Upper lobe of left lung (tissue), 6 donors: ENCODE measurements at regions not wholly inside any gene's neighbourhood (a gene's known extent, or its start where the extent isn't known, plus 50 kb on each side); places are given as distances from the start of the nearest gene placed in this dataset.

Source experiments
- ATAC-seq, 2 donors: fragments of 200-7000 bp; cut with Tn5 transposase; one replicate each; pipeline ENCODE4 v1.9.1; 2022; ENCODE audit warnings: mild to moderate bottlenecking in 2 of 2, moderate library complexity in 2 of 2; ENCODE audit not compliant: low FRiP score in 2 of 2
- DNase-seq, 2 donors: peaks; one replicate each; pipeline ENCODE4 v3.0.0-alpha.2; 2019 to 2020
- H3K27ac ChIP-seq, 4 donors: fragments of 200-600 bp; sonication (generic); one replicate each; pipeline ENCODE4 v1.5.1; 2016 to 2019
- H3K27me3 ChIP-seq, 4 donors: fragments of 200-600 bp; sonication (generic); one replicate each; pipeline ENCODE4 v1.5.1; 2017 to 2019
- H3K36me3 ChIP-seq, 4 donors: fragments of 200-600 bp; sonication (generic); one replicate each; pipeline ENCODE4 v1.5.1; 2016 to 2019
- H3K4me1 ChIP-seq, 4 donors: fragments of 200-600 bp; sonication (generic); one replicate each; pipeline ENCODE4 v1.5.1; 2018 to 2019
- H3K4me3 ChIP-seq, 4 donors: fragments of 200-600 bp; sonication (generic); one replicate each; pipeline ENCODE4 v1.5.1; 2017 to 2019; ENCODE audit warnings: mild to moderate bottlenecking in 2 of 4, moderate library complexity in 1 of 4
- H3K9me3 ChIP-seq, 4 donors: fragments of 200-600 bp; sonication (generic); one replicate each; pipeline ENCODE4 v1.5.1; 2018 to 2019
- CTCF ChIP-seq, 6 experiments: fragments of 450-650 bp in 4 of 6; fragments of 200-600 bp in 2 of 6; sonication (generic) in 2 of 6; IDR thresholded peaks; one replicate each; pipeline ENCODE4 v1.5.1; 2016 to 2019; ENCODE audit warnings: antibody characterized with exemption in 6 of 6
- EP300 ChIP-seq, 4 donors: sonication (generic); formaldehyde crosslinking; IDR thresholded peaks; one replicate each; pipeline ENCODE4 v1.5.1; 2017; ENCODE audit warnings: antibody characterized with exemption in 4 of 4, control low read depth in 2 of 4
- POLR2A ChIP-seq, 4 donors: fragments of 450-650 bp; IDR thresholded peaks; one replicate each; pipeline ENCODE4 v1.5.1; 2016 to 2017; ENCODE audit warnings: antibody characterized with exemption in 4 of 4, mild to moderate bottlenecking in 2 of 4
- POLR2AphosphoS5 ChIP-seq, 2 donors: sonication (generic); formaldehyde crosslinking; IDR thresholded peaks; one replicate each; pipeline ENCODE4 v1.5.1; 2017; ENCODE audit warnings: antibody characterized with exemption in 2 of 2
- WGBS, 2 donors: methylation state at CpG; one replicate each; pipeline ENCODE4 v1.1.5; 2017 to 2018; 5-methylcytosine and 5-hydroxymethylcytosine counted together
- donor health status: DM: no; HTN: no; CAD: no; lungs with moderate emphysema.
- donor health status: DM: no; HTN: yes; CAD: no; lungs with severe emphysema.

DNA sequence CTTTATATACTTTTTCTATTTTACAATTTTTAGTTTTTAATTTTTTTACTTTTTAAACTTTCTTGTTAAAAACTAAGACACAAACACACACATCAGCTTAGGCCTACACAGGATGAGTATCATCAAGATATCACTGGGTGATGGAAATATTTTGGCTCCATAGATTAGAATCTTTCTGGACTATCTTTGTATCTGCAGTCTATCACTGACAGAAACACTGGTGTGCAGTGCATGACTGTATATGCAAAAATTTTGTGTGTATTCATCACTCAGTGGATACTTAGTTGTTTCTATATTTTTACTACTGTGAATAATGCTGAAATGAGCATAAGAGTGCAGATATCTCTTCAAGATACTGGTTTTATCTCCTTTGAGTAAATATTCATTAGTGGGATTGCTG, 68.0 kb upstream of the GPC6 start:
- no peak for TF ChIP-seq POLR2AphosphoS5 (IDR thresholded peaks at IDR 0.05)
- TF ChIP-seq CTCF (IDR thresholded peaks at IDR 0.05), result no peak
- TF ChIP-seq EP300 (IDR thresholded peaks at IDR 0.05), result no peak
- no peak for TF ChIP-seq POLR2A (IDR thresholded peaks at IDR 0.05)

GRCh38 chr13:93169980-93170379, 56.6 kb upstream of the GPC6 start:
- DNase-seq (no peak), ATAC-seq (no peak)
- H3K4me1 ChIP-seq, result no peaks in the 10 kb centered on the region
- TF ChIP-seq POLR2A (IDR thresholded peaks at IDR 0.05) (no peak), CTCF (IDR thresholded peaks at IDR 0.05) (no peak), EP300 (IDR thresholded peaks at IDR 0.05) (no peak), POLR2AphosphoS5 (IDR thresholded peaks at IDR 0.05) (no peak)
- no peak overlapping the region for H3K4me3 ChIP-seq
- H3K27me3 ChIP-seq, result no peaks in the 10 kb centered on the region
- no peaks in the 10 kb centered on the region for H3K9me3 ChIP-seq
- H3K36me3 ChIP-seq, result no peaks in the 10 kb centered on the region
- H3K27ac ChIP-seq, result no peak overlapping the region

More for the DNA sequence above, 68.0 kb upstream of the GPC6 start:
- ATAC-seq (no peak), DNase-seq (no peak)
- no peaks in the 10 kb centered on the region for H3K4me1 ChIP-seq
- no peak overlapping the region for H3K4me3 ChIP-seq
- H3K9me3 ChIP-seq, result no peaks in the 10 kb centered on the region
- no peak overlapping the region for H3K27ac ChIP-seq
- no peaks in the 10 kb centered on the region for H3K36me3 ChIP-seq
- H3K27me3 ChIP-seq, result no peaks in the 10 kb centered on the region

GRCh38 chr13:93172109-93172508, 54.5 kb upstream of the GPC6 start:
- Histone ChIP-seq H3K27me3 (no peaks in the 10 kb centered on the region), H3K4me1 (no peaks in the 10 kb centered on the region), H3K36me3 (no peaks in the 10 kb centered on the region), H3K4me3 (no peak overlapping the region), H3K27ac (no peak overlapping the region), H3K9me3 (no peaks in the 10 kb centered on the region)
- TF ChIP-seq EP300 (IDR thresholded peaks at IDR 0.05), result no peak
- TF ChIP-seq CTCF (IDR thresholded peaks at IDR 0.05), result no peak
- TF ChIP-seq POLR2AphosphoS5 (IDR thresholded peaks at IDR 0.05), result no peak
- TF ChIP-seq POLR2A (IDR thresholded peaks at IDR 0.05), result no peak
- DNase-seq (no peak), ATAC-seq (no peak)
- 68 to 79% methylated on average over 1 of the region's 1 CpG for WGBS, 2 donors

DNA sequence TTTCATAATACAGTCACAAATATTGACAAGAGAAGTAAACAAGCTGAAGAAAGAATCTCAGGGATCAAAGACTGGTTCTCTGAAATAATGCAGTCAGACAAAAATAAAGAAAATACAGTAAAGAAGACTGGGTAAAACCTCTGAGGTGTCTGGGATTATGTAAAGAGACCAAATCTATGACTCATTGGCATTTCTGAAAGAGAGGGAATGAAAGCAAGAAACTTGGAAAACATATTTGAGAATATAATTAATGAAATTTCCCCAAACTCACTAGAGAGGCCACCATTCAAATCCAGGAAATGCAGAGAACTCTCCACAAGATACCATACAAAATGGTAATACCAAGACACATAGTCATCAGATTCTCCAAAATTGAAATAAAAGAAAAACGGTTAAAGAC, 53.0 kb upstream of the GPC6 start:
- Histone ChIP-seq H3K9me3 (no peaks in the 10 kb centered on the region), H3K4me3 (no peak overlapping the region), H3K36me3 (no peaks in the 10 kb centered on the region), H3K4me1 (no peaks in the 10 kb centered on the region), H3K27me3 (no peaks in the 10 kb centered on the region), H3K27ac (no peak overlapping the region)
- TF ChIP-seq EP300 (IDR thresholded peaks at IDR 0.05) (no peak), POLR2A (IDR thresholded peaks at IDR 0.05) (no peak), CTCF (IDR thresholded peaks at IDR 0.05) (no peak), POLR2AphosphoS5 (IDR thresholded peaks at IDR 0.05) (no peak)
- no peak for DNase-seq
- ATAC-seq, result no peak
- 72 to 77% methylated on average over 1 of the region's 1 CpG for WGBS, 2 donors

DNA sequence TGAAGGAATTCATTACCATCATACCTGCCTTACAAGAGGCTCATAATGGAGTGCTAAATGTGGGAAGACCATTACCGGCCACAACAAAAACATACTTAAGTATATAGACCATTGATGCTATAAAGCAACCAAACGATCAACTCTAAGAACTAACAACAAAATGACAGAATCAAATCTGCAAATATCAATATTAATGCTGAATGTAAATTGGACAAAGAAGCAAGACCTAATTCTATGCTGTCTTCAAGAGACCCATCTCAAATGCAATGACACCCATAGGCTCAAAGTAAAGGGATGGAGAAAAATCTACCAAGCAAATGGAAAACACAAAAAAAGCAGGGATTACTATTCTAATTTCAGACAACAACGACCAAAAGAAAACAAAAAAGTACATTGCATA, 52.3 kb upstream of the GPC6 start:
- no peaks in the 10 kb centered on the region for H3K27me3 ChIP-seq
- H3K4me3 ChIP-seq, result no peak overlapping the region
- ATAC-seq, result no peak
- TF ChIP-seq POLR2AphosphoS5 (IDR thresholded peaks at IDR 0.05) (no peak), POLR2A (IDR thresholded peaks at IDR 0.05) (no peak), CTCF (IDR thresholded peaks at IDR 0.05) (no peak), EP300 (IDR thresholded peaks at IDR 0.05) (no peak)
- H3K27ac ChIP-seq, result no peak overlapping the region
- no peaks in the 10 kb centered on the region for H3K36me3 ChIP-seq
- DNase-seq, result no peak
- H3K4me1 ChIP-seq, result no peaks in the 10 kb centered on the region
- WGBS, 2 donors, result 81 to 82% methylated on average over 3 of the region's 3 CpGs
- no peaks in the 10 kb centered on the region for H3K9me3 ChIP-seq
